ENCODE measurements at regions not wholly inside any gene's neighbourhood (a gene's known extent, or its start where the extent isn't known, plus 50 kb on each side); places are given as distances from the start of the nearest gene placed in this dataset.
"Not testable (repeated sequence)": the region's sequence is repeated elsewhere in the genome, so short reads cannot be mapped to it uniquely, and the experiment has no call there.

DNA sequence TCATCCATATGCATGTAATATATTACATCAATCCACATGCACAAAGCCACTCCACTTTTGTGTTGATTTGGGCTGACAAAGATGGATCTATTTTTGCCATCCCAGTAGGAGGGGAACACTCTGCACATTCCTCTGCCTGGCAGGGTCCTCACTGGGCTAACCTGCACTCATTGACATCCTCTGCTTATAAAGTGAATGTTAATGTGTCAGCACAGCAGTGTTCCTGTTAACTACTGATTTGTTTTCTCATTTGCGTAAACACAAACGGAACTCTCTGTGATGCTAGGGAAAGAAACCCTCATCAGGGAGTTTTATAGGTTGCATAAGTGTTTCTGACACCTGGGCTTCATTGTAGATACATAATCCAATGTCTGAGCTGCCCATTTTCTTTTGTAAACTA, 826.0 kb downstream of the RAB28 start:
- no peak for DNase-seq

DNA sequence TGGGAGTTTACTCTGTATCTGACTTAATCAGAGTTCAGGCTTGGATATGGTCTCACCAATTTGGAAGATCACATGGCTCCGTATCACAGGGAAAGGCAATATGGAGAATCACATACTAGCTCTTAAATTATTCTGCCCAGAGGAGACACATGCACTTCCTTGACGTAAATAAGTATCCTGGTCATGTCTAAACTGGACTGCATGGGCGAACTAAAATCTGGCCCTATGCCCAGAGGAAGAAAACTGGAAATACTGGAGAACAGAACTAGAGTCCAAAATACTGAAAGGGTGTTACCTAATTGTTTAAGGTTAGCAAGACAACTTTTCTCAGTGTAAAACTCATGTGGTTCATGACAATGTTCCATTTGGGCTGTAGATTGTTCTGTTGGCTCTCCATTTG, 832.3 kb downstream of the RAB28 start:
- DNase-seq: no peak

DNA sequence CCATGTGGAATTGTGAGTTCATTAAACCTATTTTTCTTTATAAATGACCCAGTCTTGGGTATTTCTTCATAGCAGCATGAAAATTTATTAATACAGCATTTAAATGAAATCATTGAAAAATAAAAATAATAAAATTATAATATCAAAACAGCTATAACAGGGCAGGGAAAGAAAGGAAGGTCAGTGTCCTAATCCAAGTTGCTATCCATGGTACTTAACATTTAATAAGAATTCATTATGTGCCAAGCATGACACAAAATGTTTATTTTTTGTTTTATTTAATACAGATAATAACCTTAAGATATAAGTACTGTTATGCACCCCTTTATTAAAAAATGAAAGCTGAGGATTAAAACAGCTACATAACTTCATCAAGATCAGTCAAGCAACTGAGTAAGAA, 838.4 kb downstream of the RAB28 start:
- DNase-seq: no peak

DNA sequence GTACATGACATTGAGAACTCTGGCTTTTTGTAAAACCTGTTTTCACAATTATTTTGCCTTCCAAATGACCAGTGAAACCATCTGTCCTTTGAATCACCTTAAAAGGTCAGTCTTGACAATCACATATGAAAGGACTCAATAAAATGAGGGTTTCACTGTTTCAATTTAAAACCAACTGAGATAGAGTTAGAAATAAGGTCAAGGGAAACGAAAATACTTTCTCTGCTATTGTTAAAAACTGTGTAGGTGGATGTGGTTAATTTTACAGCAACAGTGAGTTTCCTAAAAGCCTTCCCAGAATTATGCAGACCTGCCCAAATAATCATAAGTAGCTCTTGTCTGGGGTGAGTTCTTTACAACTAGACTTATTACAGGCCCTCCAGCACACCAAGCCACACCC, 839.9 kb downstream of the RAB28 start:
- DNase-seq: no peak

DNA sequence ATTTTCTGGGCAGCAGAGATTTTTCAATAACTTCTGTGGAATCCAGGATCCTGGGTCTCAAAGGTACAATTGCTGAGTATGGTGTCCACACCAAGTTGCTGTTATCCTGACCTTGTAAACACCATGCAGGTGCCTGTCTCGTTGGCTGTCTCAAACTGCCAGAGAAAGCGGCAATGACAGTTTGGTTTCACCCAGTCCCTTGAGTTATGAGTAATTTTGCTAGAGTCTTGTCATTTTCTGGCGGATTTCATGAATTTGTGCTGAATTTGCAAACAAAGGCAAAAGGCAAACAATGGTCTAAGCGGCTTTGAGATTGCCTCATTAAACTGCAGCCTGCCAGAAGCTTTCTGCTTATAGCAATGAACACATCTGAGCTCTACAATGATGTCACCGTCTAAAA, 847.9 kb downstream of the RAB28 start:
- DNase-seq: no peak

DNA sequence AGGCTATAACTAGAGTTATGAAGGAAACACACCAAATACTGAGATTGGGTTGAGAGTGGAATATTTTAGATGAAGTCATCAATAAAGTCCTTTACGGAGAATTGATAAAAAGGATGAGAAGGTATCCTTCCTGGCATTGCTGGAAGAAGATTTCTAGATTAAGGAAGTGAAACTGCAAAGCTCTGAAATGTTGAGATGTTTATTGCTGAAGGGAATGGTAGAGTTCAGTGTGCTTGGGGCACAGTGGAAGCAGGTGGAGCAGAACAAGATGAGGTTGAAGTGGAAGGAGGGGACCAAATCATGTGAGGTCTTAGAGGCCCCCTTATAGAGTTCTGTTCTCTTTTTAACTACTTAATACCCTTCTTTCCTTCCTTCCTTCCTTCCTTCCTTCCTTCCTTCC, 848.5 kb downstream of the RAB28 start:
- DNase-seq: no peak

DNA sequence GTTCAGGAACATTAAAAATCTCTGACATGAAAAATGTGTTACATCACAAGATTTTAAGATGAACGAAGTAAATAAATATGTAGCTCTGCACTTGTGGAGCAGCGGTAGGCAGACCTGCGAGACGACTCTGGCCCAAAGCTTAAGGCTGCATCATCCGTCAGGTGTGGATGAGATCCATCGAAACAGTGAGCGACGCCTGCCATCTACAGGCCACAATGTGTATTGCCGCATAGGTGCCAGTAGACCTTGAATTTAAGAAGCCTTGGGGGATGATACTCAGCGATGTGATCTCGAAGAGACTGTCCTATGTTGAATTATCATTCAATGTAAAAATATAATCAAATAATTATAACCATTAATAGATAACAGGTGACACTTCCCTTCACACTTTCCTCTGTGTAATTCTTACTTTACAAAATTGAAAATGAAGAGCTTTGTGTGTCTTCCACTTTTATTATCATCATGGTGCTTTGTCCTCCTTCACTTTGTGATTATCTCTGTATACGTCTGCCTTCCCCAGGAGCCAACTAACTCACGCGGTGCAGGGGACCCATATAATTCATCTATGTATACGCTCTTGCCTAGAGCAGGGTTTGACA, 851.0 kb downstream of the RAB28 start:
- peak; percentile 51 for DNase-seq

DNA sequence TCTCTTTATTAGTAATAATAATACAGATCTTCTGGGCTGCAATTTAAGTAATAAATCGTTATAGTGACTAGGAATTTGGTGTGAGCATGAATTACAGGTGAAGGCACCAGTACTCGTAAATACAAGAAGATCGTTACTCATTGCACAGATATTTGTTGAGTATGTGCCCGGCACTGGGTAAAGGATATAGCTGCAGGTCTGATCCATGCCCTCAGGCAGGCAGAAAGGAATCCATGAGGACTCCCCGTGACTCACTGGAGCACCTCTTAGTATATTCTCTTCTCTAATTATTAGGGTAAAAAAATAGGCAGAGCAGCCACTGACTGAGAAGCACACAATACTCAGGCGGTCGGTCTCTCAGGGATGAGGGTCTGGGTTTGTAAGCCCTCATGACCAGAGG, 868.3 kb downstream of the RAB28 start:
- no peak for DNase-seq

DNA sequence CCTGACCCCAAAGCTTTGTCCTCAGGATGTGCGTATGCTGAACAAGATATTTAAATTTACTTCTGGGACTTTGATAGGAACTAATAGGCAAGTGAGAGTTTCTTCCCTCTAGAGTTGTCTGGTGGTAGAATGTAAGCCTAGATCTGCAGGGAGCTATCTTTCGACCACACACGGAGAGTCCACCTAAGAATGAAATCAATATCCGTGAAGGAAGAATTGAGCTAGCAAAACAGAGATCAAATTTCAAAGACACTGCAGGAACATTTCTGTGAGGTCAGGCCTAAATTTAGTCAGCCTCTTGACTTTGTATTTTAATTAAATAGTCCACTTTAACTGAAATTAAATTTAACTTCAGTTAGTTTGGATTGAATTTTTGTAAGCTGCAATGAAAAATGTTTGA, 871.3 kb downstream of the RAB28 start:
- no peak for DNase-seq

DNA sequence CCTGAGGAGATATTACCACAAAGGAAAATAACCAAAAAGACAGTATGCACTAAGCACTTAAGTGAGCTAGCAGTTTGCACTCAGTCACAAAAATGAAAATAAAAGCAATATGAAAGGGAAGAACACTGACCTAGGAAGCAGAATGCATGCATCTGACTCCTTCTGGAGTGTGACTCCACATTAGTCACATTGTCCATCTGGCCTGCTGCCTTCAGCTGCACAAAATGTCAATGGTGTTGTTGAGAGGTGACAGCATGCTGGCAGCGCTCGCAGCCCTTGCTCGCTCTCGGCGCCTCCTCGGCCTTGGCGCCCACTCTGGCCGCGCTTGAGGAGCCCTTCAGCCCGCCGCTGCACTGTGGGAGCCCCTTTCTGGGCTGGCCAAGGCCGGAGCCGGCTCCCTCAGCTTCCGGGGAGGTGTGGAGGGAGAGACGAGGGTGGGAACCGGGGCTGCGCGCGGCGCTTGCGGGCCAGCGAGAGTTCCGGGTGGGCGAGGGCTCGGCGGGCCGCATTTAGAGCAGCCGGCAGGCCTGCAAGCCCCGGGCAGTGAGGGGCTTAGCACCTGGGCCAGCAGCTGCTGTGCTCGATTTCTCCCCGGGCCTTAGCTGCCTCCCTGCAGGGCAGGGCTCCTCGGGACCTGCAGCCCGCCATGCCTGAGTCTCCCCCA, 874.8 kb downstream of the RAB28 start:
- not testable (repeated sequence) for DNase-seq

DNA sequence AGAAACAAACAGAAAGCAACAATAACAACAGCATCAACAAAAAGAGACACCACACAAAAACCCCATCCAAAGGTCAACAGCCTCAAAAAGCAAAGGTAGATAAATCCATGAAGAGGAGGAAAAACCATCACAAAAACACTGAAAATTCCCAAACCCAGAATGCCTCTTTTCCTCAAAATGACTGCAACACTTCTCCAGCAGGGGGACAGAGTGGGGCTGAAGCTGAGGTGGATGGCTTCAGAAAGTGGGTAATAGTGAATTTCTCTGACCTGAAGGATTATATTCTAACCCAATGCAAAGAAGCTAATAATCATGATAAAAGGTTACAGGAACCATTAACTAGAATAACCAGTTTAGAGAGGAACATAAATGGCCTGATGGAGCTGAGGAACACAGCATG, 888.2 kb downstream of the RAB28 start:
- no peak for DNase-seq

DNA sequence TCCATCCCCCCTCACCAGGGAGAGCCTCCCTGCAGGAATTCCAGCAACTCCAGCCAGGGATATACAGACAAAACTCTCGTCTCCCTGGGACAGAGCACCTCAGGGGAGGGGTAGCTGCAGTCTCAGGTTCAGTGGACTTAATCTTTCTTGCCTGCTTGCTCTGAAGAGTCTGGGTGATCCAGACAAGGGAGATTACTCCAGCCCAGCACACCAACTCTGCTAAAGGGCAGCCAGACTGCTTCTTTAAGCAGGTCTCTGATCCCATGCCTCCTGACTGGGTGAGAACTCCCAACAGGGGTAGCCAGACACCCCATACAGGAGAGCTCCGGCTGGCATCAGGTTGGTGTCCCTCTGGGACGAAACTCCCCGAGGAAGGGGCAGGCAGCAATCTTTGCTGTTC, 888.7 kb downstream of the RAB28 start:
- DNase-seq: no peak

DNA sequence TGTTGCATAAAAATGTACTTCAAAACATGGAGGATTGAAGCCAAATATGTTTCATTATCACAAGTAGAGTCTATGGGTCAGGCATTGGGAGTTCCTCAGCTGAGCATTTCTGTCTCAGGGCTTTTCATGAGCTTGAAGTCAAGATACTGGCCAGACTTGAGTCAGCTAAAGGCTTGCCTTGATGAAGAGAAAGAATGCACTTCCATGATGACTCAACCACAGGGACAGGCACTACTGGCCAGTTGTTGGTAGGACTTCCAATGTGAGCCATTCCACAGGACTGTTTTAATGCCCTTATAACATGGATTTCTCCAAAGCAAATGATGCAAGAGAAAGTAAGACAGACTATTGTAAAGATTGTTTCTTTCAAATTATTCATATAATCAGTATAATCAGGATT, 895.6 kb downstream of the RAB28 start:
- no peak for DNase-seq

DNA sequence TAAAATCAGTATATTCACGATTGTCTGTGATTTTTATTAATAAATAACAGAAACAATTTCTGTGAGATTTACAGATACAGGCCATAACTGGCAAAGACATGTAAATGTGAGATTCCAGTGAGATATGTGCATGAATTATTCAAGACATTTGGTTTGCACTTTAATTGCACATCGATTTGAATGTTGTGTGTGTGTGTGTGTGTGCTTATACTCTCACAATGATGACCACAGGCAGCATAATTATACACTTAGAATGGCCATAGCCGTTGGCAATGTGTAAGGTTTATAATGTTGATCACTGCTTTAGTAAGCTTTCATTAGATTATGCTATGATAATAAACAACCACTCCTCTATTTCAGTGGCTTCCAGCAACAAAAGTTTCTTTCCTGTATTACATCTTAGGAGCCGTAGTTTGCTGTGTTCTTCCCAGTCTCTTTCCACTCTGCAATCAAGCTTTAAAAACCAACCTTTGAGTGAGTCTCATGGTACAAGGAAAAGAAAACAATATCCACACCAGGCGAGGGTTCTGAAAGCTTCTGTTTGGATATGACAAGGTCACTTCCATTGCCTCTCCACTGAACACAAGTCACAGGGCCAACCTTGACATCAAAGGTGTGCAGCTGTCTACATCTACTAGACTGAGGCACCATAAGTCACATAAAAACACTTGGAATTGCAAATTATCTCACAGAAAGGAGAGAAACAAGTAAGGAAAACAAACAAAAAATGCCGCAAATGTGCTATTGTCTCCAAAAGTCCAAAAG, 897.7 kb downstream of the RAB28 start:
- no peak for DNase-seq

DNA sequence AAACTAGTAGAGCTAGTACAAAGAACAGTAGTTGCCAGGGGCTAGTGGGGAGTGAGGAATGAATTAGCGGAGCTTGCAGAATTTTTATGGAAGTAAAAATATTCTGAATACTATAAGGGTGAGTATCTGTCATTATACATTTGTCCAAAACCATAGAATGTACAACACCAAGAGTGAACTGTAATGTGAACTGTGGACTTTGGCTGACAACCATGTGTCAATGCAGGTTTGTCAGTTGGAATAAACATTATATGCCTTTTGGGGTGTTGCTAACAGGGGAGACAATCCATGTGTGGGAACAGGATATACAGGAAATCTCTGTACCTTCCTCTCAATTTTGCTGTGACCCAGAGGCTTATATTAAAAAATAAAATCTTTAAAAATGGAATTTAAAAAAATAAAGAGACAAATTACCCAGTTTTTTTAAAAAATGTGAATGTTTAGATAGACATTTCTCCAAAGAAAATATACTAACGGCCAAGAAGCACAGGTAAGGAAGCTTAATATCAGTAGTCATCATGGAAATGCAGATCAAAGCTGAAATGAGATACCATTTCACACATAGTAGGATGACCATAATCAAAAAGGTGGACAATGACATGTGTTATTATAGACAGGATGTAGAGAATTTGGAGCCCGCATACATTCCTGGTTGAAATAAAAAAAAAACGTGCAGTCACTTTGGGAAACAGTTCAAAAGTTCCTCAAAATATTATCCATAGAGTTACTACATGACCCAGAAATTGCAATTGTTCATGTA, 899.8 kb downstream of the RAB28 start:
- no peak for DNase-seq

DNA sequence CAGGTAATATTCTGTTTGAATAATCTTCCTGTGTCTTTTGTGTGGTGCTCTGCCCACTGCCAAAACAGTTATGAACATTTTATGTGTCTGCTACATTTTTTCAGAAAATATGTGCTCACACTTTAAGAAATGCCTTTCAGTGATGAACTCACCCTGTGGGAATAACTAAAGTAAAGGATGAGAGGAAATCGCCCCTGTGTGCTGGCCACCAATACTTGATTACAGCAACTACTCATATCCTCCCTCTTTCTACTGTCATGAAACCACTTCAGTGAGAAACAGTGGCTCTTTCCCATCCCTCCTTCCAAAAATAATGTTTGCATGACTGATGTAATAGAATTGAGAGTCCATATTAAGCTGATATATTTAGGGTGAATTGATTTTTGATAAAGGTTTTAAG, 900.9 kb downstream of the RAB28 start:
- no peak for DNase-seq

DNA sequence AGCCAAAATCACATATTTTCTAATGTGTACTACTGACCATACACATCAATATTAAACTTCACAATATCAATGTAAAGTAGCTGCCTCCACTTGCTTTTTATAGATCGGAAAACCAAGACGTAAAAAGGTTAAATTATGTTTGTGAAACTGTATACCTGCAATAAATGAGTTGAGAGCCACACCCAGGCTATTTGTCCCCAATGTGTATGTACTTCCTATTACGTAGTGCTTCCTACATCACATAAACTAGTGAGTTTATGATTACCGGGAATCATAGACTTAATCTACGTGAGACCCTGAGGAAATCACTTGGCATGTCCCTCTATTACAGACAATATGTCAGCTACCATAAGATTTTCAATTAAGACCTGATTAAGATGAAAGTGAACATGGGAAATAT, 903.4 kb downstream of the RAB28 start:
- DNase-seq: no peak

DNA sequence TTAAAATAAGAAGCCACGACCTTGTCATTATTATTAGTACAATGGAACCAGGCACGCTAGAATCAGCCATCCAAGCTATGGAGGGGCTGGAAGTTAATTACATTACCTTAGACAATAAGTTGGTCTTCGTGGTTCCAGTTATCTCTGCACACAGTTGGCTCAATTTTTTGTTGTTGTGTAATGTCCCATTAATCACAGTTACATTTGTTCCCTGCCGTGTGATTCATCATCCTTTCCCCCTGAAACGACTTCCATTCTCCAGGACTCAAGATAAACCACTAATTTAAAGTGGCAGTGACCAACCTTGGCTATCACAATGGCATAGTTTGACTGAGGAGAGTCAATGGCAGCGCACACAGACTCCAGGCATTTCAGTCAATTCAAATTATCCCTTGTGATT, 905.0 kb downstream of the RAB28 start:
- no peak for DNase-seq

DNA sequence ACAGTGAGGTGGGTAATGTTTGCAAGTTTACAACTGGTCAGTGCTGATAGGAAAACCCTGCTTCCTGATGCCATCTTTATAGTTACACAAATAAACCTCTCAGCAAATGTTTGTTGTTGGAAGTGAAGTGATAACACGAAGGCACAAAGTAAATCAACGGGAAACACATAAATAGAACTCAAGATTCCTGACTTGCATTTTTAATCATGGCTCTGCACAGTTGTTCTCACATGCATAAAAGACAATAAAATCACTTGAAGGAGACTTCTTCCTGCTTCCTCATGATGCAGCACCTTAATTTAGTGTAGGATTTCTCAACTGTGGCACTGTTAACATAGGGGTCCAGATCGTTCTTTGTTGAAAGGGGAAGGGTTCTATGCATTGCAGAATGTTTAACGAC, 907.7 kb downstream of the RAB28 start:
- DNase-seq: no peak

DNA sequence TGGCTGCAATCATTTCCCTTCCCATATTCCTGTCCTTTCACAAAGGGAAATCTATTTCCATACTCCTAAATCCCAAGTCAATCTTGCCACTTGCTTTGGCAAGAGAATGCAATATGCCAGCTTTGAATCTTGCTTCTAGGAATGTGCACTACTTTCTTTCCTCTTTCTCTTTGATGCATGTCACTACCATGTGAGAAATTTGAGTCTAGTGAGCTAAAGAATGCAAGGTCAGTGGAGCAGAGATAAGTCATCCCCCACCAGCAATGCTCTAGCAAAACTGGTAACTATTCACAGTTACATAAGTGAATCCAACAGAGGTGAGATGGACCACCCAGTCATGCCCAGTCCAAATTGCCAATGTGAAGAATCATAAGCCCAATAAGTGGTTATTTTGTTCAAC, 910.4 kb downstream of the RAB28 start:
- no peak for DNase-seq

DNA sequence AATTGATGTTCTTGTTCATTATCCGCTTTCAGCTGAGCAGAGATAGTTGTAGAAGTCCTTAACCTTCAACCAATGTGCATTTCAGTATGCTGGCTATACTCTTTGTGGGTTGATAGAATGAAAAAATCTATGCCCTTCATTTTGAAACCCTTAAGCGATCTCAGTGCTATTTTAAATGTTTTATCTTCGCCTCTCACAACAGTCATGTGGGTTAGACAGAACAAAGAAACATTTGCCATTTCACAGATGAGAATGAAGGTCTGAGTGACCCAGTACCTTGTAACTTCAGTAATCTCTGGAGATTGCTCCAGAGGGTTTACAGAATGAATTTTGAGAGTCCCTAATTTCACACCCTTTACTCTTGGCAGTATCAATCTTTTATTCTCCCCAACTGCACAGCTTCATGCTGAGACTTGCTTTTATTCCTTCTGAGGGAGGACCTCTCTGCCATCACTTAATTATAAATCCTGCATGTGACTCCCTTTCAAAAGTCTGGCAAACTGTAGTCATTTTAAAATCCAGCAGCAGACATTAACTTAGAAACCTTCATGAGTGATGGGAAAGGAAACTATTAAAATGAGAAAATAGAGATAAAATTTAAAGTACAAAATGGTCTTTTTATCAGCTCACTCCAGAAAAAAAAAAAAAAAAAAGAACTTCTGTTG, 921.5 kb downstream of the RAB28 start:
- DNase-seq: no peak

DNA sequence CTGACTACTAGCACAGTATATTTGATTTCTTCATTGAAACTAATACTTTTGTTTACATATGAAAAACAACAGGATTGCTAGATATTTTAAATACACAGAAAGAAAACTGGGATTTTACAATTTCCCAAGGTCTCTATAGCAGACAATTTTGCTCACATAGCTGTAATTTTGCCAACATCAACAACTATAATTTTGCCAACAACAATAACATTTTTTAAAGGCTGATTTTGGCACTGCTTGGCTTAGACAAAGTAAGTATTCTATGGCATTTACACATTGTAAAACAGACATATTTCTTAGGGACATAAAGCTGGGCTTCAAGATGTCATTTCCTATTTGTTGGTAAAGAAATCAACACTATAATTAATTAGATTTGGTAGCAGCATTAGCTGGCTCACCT, 922.1 kb downstream of the RAB28 start:
- DNase-seq: no peak

DNA sequence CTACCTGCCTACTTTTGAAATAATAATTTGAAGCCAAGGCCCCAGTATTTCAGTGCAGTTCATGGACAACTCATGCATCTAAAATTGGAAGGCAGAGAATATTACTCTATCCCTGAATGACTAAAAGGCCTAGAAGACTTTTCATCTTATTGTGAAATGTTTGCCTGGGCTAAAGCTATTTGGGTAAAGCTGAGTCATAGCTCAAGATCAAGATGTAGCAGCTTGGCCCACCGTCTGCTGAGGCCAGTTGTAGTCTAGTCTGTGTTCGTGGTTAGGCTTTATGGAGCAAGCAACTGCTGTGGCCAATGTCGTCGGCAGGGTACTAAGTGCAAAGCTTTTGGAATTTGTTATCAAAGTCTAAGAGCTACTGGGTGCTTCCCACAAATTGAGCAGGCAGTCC, 929.1 kb downstream of the RAB28 start:
- no peak for DNase-seq
